WTC11 (cell line): ENCODE measurements at regions not wholly inside any gene's neighbourhood (a gene's known extent, or its start where the extent isn't known, plus 50 kb on each side); places are given as distances from the start of the nearest gene placed in this dataset.

Experiments used
- CBFB ChIP-seq: sonication (generic); formaldehyde crosslinking; IDR thresholded peaks from 2 replicates; pipeline ENCODE4 v1.8.1; 2022; ENCODE audit warnings: mild to moderate bottlenecking, low read depth, missing genetic modification reagents
- ESRRA ChIP-seq: sonication (generic); formaldehyde crosslinking; IDR thresholded peaks from 2 replicates; pipeline ENCODE4 v1.8.1; 2022; ENCODE audit warnings: mild to moderate bottlenecking, missing genetic modification reagents, borderline replicate concordance
- JUN ChIP-seq: sonication (generic); formaldehyde crosslinking; IDR thresholded peaks from 2 replicates; pipeline ENCODE4 v1.8.0; 2023; ENCODE audit warnings: mild to moderate bottlenecking, missing genetic modification reagents
- MAX ChIP-seq: sonication (generic); formaldehyde crosslinking; IDR thresholded peaks from 2 replicates; pipeline ENCODE4 v1.8.0; 2022; ENCODE audit warnings: mild to moderate bottlenecking, missing genetic modification reagents
- MXD4 ChIP-seq: fragments of 250-450 bp; sonication (Bioruptor Pico); IDR thresholded peaks from 2 replicates; pipeline ENCODE4 v1.8.0; 2021; ENCODE audit warnings: mild to moderate bottlenecking, moderate library complexity, borderline replicate concordance
- RELA ChIP-seq: sonication (generic); formaldehyde crosslinking; IDR thresholded peaks from 2 replicates; pipeline ENCODE4 v1.8.1; 2022; ENCODE audit warnings: missing genetic modification reagents, mild to moderate bottlenecking, borderline replicate concordance
- USF2 ChIP-seq: sonication (generic); formaldehyde crosslinking; IDR thresholded peaks from 2 replicates; pipeline ENCODE4 v1.8.1; 2023; ENCODE audit warnings: mild to moderate bottlenecking, missing genetic modification reagents, moderate library complexity
- TF ChIP-seq, protein P1 (sequence below): fragments of 200-600 bp; IDR thresholded peaks from 2 replicates; pipeline ENCODE4 v1.8.0; 2022; ENCODE audit warnings: antibody characterized with exemption

DNA sequence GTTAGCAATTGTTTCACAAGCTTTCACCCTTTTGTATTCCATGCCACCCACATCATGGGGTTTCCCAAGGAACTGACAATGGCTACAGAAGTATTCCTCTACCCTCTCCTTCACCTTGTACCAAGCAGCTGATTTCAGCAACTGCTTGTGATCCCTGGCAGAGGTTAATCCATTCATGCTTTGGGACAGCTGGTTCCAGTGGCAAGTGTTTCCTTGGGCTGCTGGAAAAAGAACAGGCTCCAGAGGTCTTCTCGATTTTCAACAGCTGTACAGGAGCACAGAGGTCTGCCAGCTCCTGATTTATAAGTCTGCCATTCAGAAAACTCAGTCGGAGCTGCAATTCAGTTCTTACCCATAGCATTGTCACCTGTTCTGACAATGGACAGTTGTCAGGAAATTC is 239.2 kb upstream of the CWC22 start:
- TF ChIP-seq USF2 (CRISPR knock-in tag) (no peak), JUN (CRISPR knock-in tag) (no peak), CBFB (CRISPR knock-in tag) (no peak), ESRRA (CRISPR knock-in tag) (no peak), MAX (CRISPR knock-in tag) (no peak), MXD4 (CRISPR knock-in tag) (no peak), RELA (CRISPR knock-in tag) (no peak)
- TF ChIP-seq, protein P1, sequence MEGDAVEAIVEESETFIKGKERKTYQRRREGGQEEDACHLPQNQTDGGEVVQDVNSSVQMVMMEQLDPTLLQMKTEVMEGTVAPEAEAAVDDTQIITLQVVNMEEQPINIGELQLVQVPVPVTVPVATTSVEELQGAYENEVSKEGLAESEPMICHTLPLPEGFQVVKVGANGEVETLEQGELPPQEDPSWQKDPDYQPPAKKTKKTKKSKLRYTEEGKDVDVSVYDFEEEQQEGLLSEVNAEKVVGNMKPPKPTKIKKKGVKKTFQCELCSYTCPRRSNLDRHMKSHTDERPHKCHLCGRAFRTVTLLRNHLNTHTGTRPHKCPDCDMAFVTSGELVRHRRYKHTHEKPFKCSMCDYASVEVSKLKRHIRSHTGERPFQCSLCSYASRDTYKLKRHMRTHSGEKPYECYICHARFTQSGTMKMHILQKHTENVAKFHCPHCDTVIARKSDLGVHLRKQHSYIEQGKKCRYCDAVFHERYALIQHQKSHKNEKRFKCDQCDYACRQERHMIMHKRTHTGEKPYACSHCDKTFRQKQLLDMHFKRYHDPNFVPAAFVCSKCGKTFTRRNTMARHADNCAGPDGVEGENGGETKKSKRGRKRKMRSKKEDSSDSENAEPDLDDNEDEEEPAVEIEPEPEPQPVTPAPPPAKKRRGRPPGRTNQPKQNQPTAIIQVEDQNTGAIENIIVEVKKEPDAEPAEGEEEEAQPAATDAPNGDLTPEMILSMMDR = no peak
